ENCODE measurements at regions not wholly inside any gene's neighbourhood (a gene's known extent, or its start where the extent isn't known, plus 50 kb on each side); places are given as distances from the start of the nearest gene placed in this dataset.

GRCh38 chr2:129623783-129624182 is 355.7 kb upstream of the RAB6C start:
- Histone ChIP-seq H3K4me3 (ENCODE audit: low read length) (no peak overlapping the region), H3K79me2 (ENCODE audit: control insufficient read depth, low read length) (no peaks in the 10 kb centered on the region), H3K36me3 (ENCODE audit: control insufficient read depth, low read length) (no peaks in the 10 kb centered on the region), H3K9me3 (ENCODE audit: control insufficient read depth, insufficient read depth, low read length) (no peaks in the 10 kb centered on the region), H3F3A (ENCODE audit: control insufficient read depth, insufficient read depth) (no peaks in the 10 kb centered on the region), H3K4me2 (ENCODE audit: low read length) (no peak overlapping the region), H3K4me1 (ENCODE audit: control insufficient read depth, low read length) (no peaks in the 10 kb centered on the region), H4K20me1 (ENCODE audit: control insufficient read depth, insufficient read depth, low read depth, low read length) (no peaks in the 10 kb centered on the region), H3K27ac (ENCODE audit: low read depth, low read length) (no peak overlapping the region), H3K27me3 (ENCODE audit: control insufficient read depth, low read length) (no peaks in the 10 kb centered on the region), H3K9me2 (replicated peaks; ENCODE audit: control insufficient read depth, low read length) (no peaks in the 10 kb centered on the region)
- TF ChIP-seq EZH2phosphoT487 (IDR thresholded peaks at IDR 0.05; ENCODE audit: borderline replicate concordance, low read length): no peak
- TF ChIP-seq, protein P1, sequence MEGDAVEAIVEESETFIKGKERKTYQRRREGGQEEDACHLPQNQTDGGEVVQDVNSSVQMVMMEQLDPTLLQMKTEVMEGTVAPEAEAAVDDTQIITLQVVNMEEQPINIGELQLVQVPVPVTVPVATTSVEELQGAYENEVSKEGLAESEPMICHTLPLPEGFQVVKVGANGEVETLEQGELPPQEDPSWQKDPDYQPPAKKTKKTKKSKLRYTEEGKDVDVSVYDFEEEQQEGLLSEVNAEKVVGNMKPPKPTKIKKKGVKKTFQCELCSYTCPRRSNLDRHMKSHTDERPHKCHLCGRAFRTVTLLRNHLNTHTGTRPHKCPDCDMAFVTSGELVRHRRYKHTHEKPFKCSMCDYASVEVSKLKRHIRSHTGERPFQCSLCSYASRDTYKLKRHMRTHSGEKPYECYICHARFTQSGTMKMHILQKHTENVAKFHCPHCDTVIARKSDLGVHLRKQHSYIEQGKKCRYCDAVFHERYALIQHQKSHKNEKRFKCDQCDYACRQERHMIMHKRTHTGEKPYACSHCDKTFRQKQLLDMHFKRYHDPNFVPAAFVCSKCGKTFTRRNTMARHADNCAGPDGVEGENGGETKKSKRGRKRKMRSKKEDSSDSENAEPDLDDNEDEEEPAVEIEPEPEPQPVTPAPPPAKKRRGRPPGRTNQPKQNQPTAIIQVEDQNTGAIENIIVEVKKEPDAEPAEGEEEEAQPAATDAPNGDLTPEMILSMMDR (IDR thresholded peaks at IDR 0.05; ENCODE audit: low read depth, low read length, poor library complexity, severe bottlenecking): no peak

GRCh38 chr2:129627437-129627836 is 352.0 kb upstream of the RAB6C start:
- Histone ChIP-seq H3K27me3 (ENCODE audit: control insufficient read depth, low read length) (no peaks in the 10 kb centered on the region), H3K27ac (ENCODE audit: low read depth, low read length) (no peak overlapping the region), H3K9me2 (replicated peaks; ENCODE audit: control insufficient read depth, low read length) (no peaks in the 10 kb centered on the region), H3K4me3 (ENCODE audit: low read length) (no peak overlapping the region), H3K4me2 (ENCODE audit: low read length) (no peak overlapping the region), H3K4me1 (ENCODE audit: control insufficient read depth, low read length) (no peaks in the 10 kb centered on the region), H3K36me3 (ENCODE audit: control insufficient read depth, low read length) (no peaks in the 10 kb centered on the region), H3F3A (ENCODE audit: control insufficient read depth, insufficient read depth) (no peaks in the 10 kb centered on the region), H4K20me1 (ENCODE audit: control insufficient read depth, insufficient read depth, low read depth, low read length) (no peaks in the 10 kb centered on the region), H3K79me2 (ENCODE audit: control insufficient read depth, low read length) (no peaks in the 10 kb centered on the region), H3K9me3 (ENCODE audit: control insufficient read depth, insufficient read depth, low read length) (no peaks in the 10 kb centered on the region)
- TF ChIP-seq, protein P1 (IDR thresholded peaks at IDR 0.05; ENCODE audit: low read depth, low read length, poor library complexity, severe bottlenecking): no peak

GRCh38 chr2:129636692-129637091 is 342.8 kb upstream of the RAB6C start:
- H4K20me1 ChIP-seq (ENCODE audit: control insufficient read depth, insufficient read depth, low read depth, low read length): no peaks in the 10 kb centered on the region
- no peaks in the 10 kb centered on the region for H3K4me1 ChIP-seq (ENCODE audit: control insufficient read depth, low read length)
- no peaks in the 10 kb centered on the region for H3K9me3 ChIP-seq (ENCODE audit: control insufficient read depth, insufficient read depth, low read length)
- H3K27me3 ChIP-seq (ENCODE audit: control insufficient read depth, low read length): no peaks in the 10 kb centered on the region
- no peaks in the 10 kb centered on the region for H3F3A ChIP-seq (ENCODE audit: control insufficient read depth, insufficient read depth)
- no peaks in the 10 kb centered on the region for H3K9me2 ChIP-seq (replicated peaks; ENCODE audit: control insufficient read depth, low read length)
- H3K79me2 ChIP-seq (ENCODE audit: control insufficient read depth, low read length): no peaks in the 10 kb centered on the region
- no peak overlapping the region for H3K4me3 ChIP-seq (ENCODE audit: low read length)
- H3K4me2 ChIP-seq (ENCODE audit: low read length): no peak overlapping the region
- TF ChIP-seq EZH2phosphoT487 (IDR thresholded peaks at IDR 0.05; ENCODE audit: borderline replicate concordance, low read length): no peak
- TF ChIP-seq, protein P1 (IDR thresholded peaks at IDR 0.05; ENCODE audit: low read depth, low read length, poor library complexity, severe bottlenecking): no peak
- H3K36me3 ChIP-seq (ENCODE audit: control insufficient read depth, low read length): no peaks in the 10 kb centered on the region
- H3K27ac ChIP-seq (ENCODE audit: low read depth, low read length): no peak overlapping the region

- no peak overlapping the region for H3K27ac ChIP-seq (ENCODE audit: low read depth, low read length)
- no peaks in the 10 kb centered on the region for H3K79me2 ChIP-seq (ENCODE audit: control insufficient read depth, low read length)
- H3K27me3 ChIP-seq (ENCODE audit: control insufficient read depth, low read length): no peaks in the 10 kb centered on the region
- H3K36me3 ChIP-seq (ENCODE audit: control insufficient read depth, low read length): no peaks in the 10 kb centered on the region
- no peak overlapping the region for H3K4me2 ChIP-seq (ENCODE audit: low read length)
- no peak for TF ChIP-seq EZH2phosphoT487 (IDR thresholded peaks at IDR 0.05; ENCODE audit: borderline replicate concordance, low read length)
- TF ChIP-seq, protein P1 (IDR thresholded peaks at IDR 0.05; ENCODE audit: low read depth, low read length, poor library complexity, severe bottlenecking): no peak
- H4K20me1 ChIP-seq (ENCODE audit: control insufficient read depth, insufficient read depth, low read depth, low read length): no peaks in the 10 kb centered on the region
- H3K4me1 ChIP-seq (ENCODE audit: control insufficient read depth, low read length): no peaks in the 10 kb centered on the region
- no peaks in the 10 kb centered on the region for H3F3A ChIP-seq (ENCODE audit: control insufficient read depth, insufficient read depth)
- peaks cover 3% of the 10 kb centered on the region; the same call in 1 of the 2 replicates for H3K9me3 ChIP-seq (ENCODE audit: control insufficient read depth, insufficient read depth, low read length)
- no peaks in the 10 kb centered on the region for H3K9me2 ChIP-seq (replicated peaks; ENCODE audit: control insufficient read depth, low read length)
- no peak overlapping the region for H3K4me3 ChIP-seq (ENCODE audit: low read length)
Measured at GRCh38 chr2:129641371-129641770, 338.1 kb upstream of the RAB6C start.

Measured in DOHH2 (cell line).